Sigmoid colon (tissue), 4 donors: ENCODE measurements at regions not wholly inside any gene's neighbourhood (a gene's known extent, or its start where the extent isn't known, plus 50 kb on each side); places are given as distances from the start of the nearest gene placed in this dataset.

Source experiments
- EP300 ChIP-seq, 4 donors: sonication (generic); formaldehyde crosslinking; IDR thresholded peaks; one replicate each; pipeline ENCODE4 v1.6.1; 2017; ENCODE audit warnings: antibody characterized with exemption in 4 of 4
- POLR2A ChIP-seq, 2 donors: fragments of 450-650 bp; IDR thresholded peaks; one replicate each; pipeline ENCODE4 v1.6.1; 2016; ENCODE audit warnings: antibody characterized with exemption in 2 of 2, mild to moderate bottlenecking in 2 of 2, moderate library complexity in 2 of 2
- POLR2AphosphoS5 ChIP-seq, 4 donors: sonication (generic); formaldehyde crosslinking; IDR thresholded peaks; one replicate each; pipeline ENCODE4 v1.6.1; 2017; ENCODE audit warnings: antibody characterized with exemption in 4 of 4
- TF ChIP-seq, protein P1 (sequence below), 4 experiments: fragments of 450-650 bp in 3 of 4; fragments of 200-600 bp in 1 of 4; IDR thresholded peaks; one replicate each; pipeline ENCODE4 v1.5.1; 2016 to 2019; ENCODE audit warnings: antibody characterized with exemption in 4 of 4, mild to moderate bottlenecking in 3 of 4, moderate library complexity in 2 of 4

DNA sequence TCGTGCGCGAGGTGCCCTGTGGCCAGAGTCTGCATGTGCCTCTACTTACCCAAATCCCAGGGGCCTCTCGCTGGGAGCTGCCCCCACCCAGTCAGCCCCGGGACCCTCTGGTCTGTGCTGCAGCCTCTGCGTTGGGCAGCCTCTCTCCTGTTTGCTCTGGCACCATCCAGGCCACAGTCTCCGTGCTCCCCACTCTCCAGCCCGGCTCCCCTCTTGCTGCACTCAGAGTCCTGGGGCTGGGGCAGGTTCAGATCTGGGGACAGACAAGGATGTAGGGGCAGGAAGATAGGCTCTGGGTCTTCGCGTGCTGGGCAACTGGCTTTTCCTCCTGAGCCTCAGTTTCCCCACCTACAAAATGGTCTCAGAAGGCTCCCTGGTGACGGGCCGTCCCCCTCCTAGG lies 70.8 kb upstream of the GATA5 start:
- TF ChIP-seq EP300 (IDR thresholded peaks at IDR 0.05) (no peak), POLR2AphosphoS5 (IDR thresholded peaks at IDR 0.05) (no peak), POLR2A (IDR thresholded peaks at IDR 0.05) (no peak)
- TF ChIP-seq, protein P1, sequence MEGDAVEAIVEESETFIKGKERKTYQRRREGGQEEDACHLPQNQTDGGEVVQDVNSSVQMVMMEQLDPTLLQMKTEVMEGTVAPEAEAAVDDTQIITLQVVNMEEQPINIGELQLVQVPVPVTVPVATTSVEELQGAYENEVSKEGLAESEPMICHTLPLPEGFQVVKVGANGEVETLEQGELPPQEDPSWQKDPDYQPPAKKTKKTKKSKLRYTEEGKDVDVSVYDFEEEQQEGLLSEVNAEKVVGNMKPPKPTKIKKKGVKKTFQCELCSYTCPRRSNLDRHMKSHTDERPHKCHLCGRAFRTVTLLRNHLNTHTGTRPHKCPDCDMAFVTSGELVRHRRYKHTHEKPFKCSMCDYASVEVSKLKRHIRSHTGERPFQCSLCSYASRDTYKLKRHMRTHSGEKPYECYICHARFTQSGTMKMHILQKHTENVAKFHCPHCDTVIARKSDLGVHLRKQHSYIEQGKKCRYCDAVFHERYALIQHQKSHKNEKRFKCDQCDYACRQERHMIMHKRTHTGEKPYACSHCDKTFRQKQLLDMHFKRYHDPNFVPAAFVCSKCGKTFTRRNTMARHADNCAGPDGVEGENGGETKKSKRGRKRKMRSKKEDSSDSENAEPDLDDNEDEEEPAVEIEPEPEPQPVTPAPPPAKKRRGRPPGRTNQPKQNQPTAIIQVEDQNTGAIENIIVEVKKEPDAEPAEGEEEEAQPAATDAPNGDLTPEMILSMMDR (IDR thresholded peaks at IDR 0.05), result no peak
